Adrenal gland (tissue), 9 donors: ENCODE measurements at regions not wholly inside any gene's neighbourhood (a gene's known extent, or its start where the extent isn't known, plus 50 kb on each side); places are given as distances from the start of the nearest gene placed in this dataset.
"Not testable (repeated sequence)": the region's sequence is repeated elsewhere in the genome, so short reads cannot be mapped to it uniquely, and the experiment has no call there.

ENCODE experiments used
- DNase-seq, 7 donors: peaks; one replicate each; pipeline ENCODE4 v3.0.0-alpha.2; 2019 to 2020
- H3K27ac ChIP-seq, 5 donors: fragments of 200-600 bp; sonication (generic) in 4 of 5; 1 replicate in 3 of 5; 2 replicates in 2 of 5; pipeline versions ENCODE4 v1.5.1 to v1.8.0; 2016 to 2020; ENCODE audit warnings: mild to moderate bottlenecking in 1 of 5
- H3K27me3 ChIP-seq: fragments of 200-600 bp; 2 replicates; pipeline ENCODE4 v1.8.0; 2021
- H3K36me3 ChIP-seq, 2 donors: fragments of 200-600 bp; replicated peaks in 1 of 2; 1 replicate in 1 of 2; 2 replicates in 1 of 2; pipeline versions ENCODE4 v1.5.1 to v1.8.0; 2018 to 2022
- H3K4me1 ChIP-seq, 2 donors: fragments of 200-600 bp; replicated peaks in 1 of 2; 1 replicate in 1 of 2; 2 replicates in 1 of 2; pipeline versions ENCODE4 v1.5.1 to v1.8.0; 2018 to 2021
- H3K4me3 ChIP-seq, 4 donors: fragments of 200-600 bp; sonication (generic) in 3 of 4; one replicate each; pipeline ENCODE4 v1.5.1; 2016 to 2018
- H3K9me3 ChIP-seq, 3 donors: fragments of 200-600 bp; sonication (generic) in 1 of 3; replicated peaks in 1 of 3; 1 replicate in 2 of 3; 2 replicates in 1 of 3; pipeline versions ENCODE4 v1.5.1 to v1.8.0; 2016 to 2021
- CTCF ChIP-seq, 6 experiments: fragments of 450-650 bp in 4 of 6; fragments of 200-600 bp in 2 of 6; sonication (generic) in 1 of 6; IDR thresholded peaks; 1 replicate in 5 of 6; 2 replicates in 1 of 6; pipeline versions ENCODE4 v1.5.1 to v1.8.0; 2016 to 2021; ENCODE audit warnings: antibody characterized with exemption in 6 of 6, mild to moderate bottlenecking in 2 of 6, moderate library complexity in 1 of 6
- POLR2A ChIP-seq, 2 donors: fragments of 450-650 bp; IDR thresholded peaks; one replicate each; pipeline ENCODE4 v1.6.1; 2017; ENCODE audit warnings: antibody characterized with exemption in 2 of 2, mild to moderate bottlenecking in 2 of 2, moderate library complexity in 1 of 2
- WGBS, 4 donors: extraction: QIAGEN DNeasy Blood & Tissue Kit in 2 of 4; methylation state at CpG; one replicate each; pipeline versions ENCODE4 v1.1.5 to v1.1.7; 2013 to 2017; 5-methylcytosine and 5-hydroxymethylcytosine counted together
- intact Hi-C, 2 donors: fragments of 100-400 bp; cut with DNase I; formaldehyde crosslinking; loops; one replicate each; pipeline versions ENCODE4 v1.14.1 to v1.15.0; 2022 to 2023
- donor health status: healthy with polysubstance abuse.
- donor health status: Bipolar disorder and iron deficiency.
- donor health status: DM: yes; HTN: yes; CAD: no.
- donor health status: DM: no; HTN: no; CAD: no.
- donor health status: DM: no; HTN: no; CAD: no.

GRCh38 chrY:12327751-12328150 is 373.3 kb upstream of the USP9Y start:
- 73 to 82% methylated on average over 7 of the region's 7 CpGs; no CpG with 5 or more reads in 2 of the 4 donors for WGBS, 4 donors
- DNase-seq, result no peak
- H3K4me1 ChIP-seq, result no peaks in the 10 kb centered on the region

GRCh38 chrY:12331917-12332316 is 369.1 kb upstream of the USP9Y start:
- H3K4me1 ChIP-seq, H3K9me3 ChIP-seq, H3K4me3 ChIP-seq, H3K27me3 ChIP-seq, DNase-seq, H3K36me3 ChIP-seq, intact Hi-C loops, H3K27ac ChIP-seq: not testable (repeated sequence)
- WGBS, 4 donors, result 78 to 81% methylated on average over 5 to 9 of the region's 10 CpGs; no CpG with 5 or more reads in 2 of the 4 donors

More at GRCh38 chrY:12327751-12328150, 373.3 kb upstream of the USP9Y start:
- H3K36me3 ChIP-seq, result no peaks in the 10 kb centered on the region
- no peak for TF ChIP-seq CTCF (IDR thresholded peaks at IDR 0.05)
- TF ChIP-seq POLR2A (IDR thresholded peaks at IDR 0.05), result no peak
- H3K27ac ChIP-seq, result no peak overlapping the region
- no peak overlapping the region for H3K4me3 ChIP-seq
- H3K27me3 ChIP-seq, result no peaks in the 10 kb centered on the region
- no peaks in the 10 kb centered on the region for H3K9me3 ChIP-seq
- intact Hi-C loops, result no loop called here

- Histone ChIP-seq H3K27me3 (no peaks in the 10 kb centered on the region), H3K36me3 (no peaks in the 10 kb centered on the region), H3K27ac (no peak overlapping the region), H3K4me3 (no peak overlapping the region), H3K9me3 (no peaks in the 10 kb centered on the region), H3K4me1 (no peaks in the 10 kb centered on the region)
- intact Hi-C loops, result no loop called here
- DNase-seq, result no peak
- WGBS, 4 donors, result 61 to 67% methylated on average over 4 of the region's 4 CpGs; no CpG with 5 or more reads in 2 of the 4 donors
- no peak for TF ChIP-seq POLR2A (IDR thresholded peaks at IDR 0.05)
- no peak for TF ChIP-seq CTCF (IDR thresholded peaks at IDR 0.05)
Measured at GRCh38 chrY:12343211-12343610, 357.8 kb upstream of the USP9Y start.

GRCh38 chrY:12348181-12348580 is 352.9 kb upstream of the USP9Y start:
- Histone ChIP-seq H3K27me3 (no peaks in the 10 kb centered on the region), H3K4me1 (no peaks in the 10 kb centered on the region), H3K27ac (no peak overlapping the region), H3K4me3 (no peak overlapping the region), H3K36me3 (no peaks in the 10 kb centered on the region), H3K9me3 (no peaks in the 10 kb centered on the region)
- WGBS, 4 donors, result 71 to 83% methylated on average over 2 of the region's 2 CpGs; no CpG with 5 or more reads in 2 of the 4 donors
- no peak for DNase-seq
- no peak for TF ChIP-seq POLR2A (IDR thresholded peaks at IDR 0.05)
- no peak for TF ChIP-seq CTCF (IDR thresholded peaks at IDR 0.05)
- intact Hi-C loops, result no loop called here

GRCh38 chrY:12357204-12357603 is 343.8 kb upstream of the USP9Y start:
- Histone ChIP-seq H3K27me3 (no peaks in the 10 kb centered on the region), H3K4me3 (no peak overlapping the region), H3K36me3 (no peaks in the 10 kb centered on the region), H3K27ac (no peak overlapping the region), H3K9me3 (no peaks in the 10 kb centered on the region), H3K4me1 (no peaks in the 10 kb centered on the region)
- no peak for DNase-seq
- 76 to 92% methylated on average over 3 of the region's 3 CpGs; no CpG with 5 or more reads in 2 of the 4 donors for WGBS, 4 donors
- intact Hi-C loops, result no loop called here
- TF ChIP-seq POLR2A (IDR thresholded peaks at IDR 0.05), result no peak
